CD4-positive, alpha-beta T cell treated with Interleukin-15 for 4 hours (primary cell): ENCODE measurements at regions not wholly inside any gene's neighbourhood (a gene's known extent, or its start where the extent isn't known, plus 50 kb on each side); places are given as distances from the start of the nearest gene placed in this dataset.

Source experiments
- DNase-seq: peaks from one replicate; pipeline ENCODE4 v3.0.0-alpha.2; 2020; ENCODE audit warnings: low spot score

DNA sequence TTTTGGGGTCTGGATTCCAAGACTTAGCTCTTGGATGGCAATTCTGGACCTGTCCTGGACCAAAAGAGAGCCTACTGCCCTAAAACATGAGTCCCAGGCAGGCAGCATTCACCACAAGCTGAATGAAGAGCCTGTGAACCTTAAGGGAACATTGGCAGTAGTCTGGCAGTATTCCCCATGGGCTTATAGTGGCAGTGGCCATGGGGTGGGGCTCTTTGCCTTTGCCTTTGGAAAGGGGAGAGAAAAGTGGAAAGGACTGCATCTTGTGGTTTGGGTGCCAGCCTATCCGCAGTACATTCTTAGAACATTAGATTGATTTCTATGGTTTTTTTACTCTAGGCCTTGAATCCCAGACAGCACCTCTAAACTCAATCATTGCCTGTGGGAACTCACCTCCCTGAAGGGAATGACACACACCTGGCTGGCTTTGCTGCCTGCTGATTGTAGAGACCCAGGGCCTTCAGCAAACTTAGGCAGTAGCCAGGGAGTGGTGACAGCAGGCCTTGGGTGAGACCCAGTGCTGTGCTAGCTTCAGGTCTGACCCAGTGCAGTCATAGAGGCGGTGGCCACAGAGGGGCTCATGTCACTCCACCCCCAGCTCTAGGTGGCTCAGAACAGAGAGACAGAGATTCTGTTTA lies 216.3 kb downstream of the CETN3 start:
- no peak for DNase-seq

DNA sequence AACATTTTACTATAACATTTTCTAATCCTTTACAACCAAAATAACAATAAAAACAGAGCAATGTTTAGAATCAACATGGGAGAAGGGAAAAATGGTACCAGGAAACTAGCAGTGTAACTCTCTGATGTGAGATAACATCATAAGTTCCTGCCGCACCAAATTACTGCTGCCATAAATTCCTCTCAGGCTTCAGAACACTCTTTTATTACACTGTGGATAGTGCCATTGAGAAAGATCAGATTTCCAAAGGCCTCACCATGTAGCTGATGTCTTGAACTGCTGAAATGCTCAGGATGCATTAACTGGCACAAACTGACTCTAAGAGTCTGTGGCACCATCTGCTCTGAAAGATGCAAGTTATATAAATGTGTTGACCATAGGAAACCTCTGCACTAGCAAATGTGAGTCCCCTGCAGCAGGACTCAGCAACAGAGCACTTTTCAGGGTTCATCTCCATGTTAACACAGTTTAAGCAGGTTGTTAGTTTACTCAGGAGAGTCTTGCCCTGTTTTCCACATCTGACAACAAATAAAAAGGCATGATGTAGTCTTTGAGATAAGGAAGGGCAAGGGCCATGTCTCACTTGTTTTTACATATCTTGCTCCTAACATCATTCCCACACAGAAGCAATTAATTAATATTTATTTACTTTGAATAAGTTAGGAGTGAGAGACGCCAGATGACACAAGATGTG lies 218.1 kb downstream of the CETN3 start:
- no peak for DNase-seq

GRCh38 chr5:90185897-90186468 lies 223.6 kb downstream of the CETN3 start:
- no peak for DNase-seq

DNA sequence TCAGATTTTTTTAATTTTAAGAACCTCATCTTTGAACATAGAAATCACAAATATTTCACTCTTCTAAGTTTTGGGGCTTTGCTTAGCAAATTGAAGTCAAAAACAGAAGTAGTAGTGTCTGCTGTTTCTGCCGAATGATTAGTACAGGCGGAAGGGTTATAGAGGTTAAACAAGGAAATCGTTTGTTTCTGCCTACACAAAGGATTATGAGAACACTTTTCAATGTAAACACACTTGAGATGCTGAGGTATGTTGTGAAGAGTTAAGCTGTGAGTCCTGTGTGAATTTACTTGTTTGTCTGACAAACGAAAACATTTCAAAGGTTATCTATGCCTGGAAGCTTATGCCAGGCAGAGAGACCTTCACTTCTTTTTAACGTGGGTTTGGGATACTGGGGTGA lies 224.8 kb downstream of the CETN3 start:
- no peak for DNase-seq

DNA sequence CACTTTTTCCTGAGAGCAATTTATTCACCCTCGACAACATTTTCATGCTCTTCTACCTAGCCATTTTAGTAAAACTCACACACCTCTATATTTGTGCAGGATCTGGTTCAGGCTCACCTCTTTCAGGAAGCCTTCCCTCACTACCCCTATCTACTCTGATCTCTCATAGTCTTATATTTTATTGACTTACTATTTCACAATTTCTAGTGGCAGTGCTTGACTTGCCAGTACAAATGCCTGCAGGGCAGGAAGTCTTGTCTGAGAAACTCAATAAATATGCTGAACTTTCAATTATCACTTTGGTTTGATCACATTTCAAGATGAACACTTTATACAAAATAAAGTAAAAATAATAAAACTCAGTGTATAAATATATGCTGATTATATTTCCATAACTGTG lies 226.8 kb downstream of the CETN3 start:
- no peak for DNase-seq

- DNase-seq: no peak
These were observed 235.3 kb downstream of the CETN3 start for GRCh38 chr5:90174236-90174635.

DNA sequence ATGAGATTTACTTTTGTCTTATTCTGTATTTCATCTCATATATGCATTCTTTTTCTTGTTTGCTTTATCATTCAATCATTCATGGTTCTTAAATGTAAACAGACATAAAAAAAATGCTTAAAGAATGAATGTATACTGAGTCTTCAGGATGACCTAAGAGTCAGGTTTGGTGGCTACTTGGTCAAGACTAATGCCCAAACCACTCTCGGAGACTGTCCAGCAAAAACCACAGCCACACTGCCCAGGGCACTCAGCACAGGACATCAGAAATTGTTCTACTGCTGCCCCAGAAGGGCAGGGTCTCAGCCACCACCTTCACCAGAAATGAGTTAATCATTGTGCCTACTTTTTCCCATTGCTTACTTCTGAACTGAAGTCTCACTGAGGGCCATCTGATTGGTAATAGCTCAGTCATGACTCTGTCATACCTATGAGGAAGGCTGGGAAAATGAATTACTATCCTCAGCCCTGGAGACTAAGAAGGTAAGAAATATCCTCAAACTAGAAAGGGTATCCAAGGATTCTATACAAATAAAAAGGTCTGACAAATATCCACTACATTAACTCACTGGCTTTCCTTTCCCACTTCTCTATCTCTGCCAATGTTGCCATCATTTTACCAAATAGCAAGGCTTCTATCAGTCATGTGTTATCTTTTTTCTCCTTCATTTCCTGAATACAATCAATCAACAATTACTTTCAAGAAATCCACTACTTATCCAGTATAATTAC lies 236.1 kb downstream of the CETN3 start:
- no peak for DNase-seq

- DNase-seq: no peak
These were observed 238.1 kb downstream of the CETN3 start for GRCh38 chr5:90171466-90171865.

- DNase-seq: no peak
These were observed 239.3 kb downstream of the CETN3 start for GRCh38 chr5:90170261-90170660.

DNA sequence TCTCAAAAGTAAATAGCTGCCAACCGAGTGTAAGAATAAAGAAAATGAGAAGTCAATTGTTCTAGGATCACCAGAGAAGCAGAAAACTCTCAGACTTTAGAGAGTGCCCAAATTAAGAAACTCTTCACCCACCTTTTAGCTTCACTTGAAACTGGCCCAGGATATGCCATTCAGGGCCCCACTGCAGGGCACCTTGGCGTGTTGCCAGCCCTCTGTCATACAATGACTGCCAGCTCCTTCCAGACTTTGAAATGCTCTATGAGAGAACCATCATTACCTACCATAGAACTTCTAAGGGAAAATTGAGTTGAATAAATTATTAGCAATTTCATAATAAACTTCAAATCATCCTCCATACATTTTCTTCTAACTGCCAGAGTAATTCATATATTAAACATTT lies 240.5 kb downstream of the CETN3 start:
- DNase-seq: no peak

DNA sequence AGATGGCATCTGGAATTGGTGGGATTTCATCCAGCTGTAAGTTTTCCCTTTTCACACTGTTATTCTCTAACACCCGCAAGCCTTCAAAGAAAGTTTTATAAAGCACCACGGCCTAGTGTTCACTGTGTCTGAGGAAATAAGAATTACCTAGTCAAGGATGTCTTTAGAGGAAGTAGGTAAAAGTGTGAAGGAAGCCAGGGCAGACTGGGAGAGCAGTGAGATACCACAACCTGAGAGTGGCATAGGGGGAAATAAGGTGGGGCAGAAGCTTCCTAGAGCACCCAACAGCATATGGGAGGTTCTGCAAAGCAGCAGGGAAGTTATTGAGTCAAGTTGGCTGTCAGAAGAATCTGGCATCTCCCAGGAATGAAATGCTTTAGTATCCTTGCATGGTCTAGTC lies 241.2 kb downstream of the CETN3 start:
- no peak for DNase-seq

DNA sequence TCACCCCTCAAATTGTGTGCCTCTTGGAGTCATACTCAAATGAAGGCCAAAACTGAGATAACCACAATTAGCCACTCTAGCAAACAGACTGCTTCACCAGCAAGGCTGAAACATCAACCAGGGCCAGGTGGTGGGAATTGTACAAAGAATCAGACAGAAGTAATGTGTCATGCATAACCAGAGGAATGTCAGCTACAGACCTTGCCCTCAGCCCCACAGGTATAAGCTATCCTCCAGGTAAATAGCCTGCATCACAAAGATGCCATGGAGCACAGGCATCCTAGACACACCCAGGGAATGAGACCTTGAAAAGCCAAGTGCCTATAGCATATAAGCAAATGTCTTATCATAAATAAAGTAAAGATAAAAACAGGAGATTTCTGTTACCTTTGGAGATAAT lies 242.7 kb downstream of the CETN3 start:
- no peak for DNase-seq

- no peak for DNase-seq
These were observed 247.2 kb downstream of the CETN3 start for GRCh38 chr5:90162324-90162723.

- DNase-seq: no peak
These were observed 248.1 kb downstream of the CETN3 start for GRCh38 chr5:90161414-90161813.

GRCh38 chr5:90158131-90158530 lies 251.4 kb downstream of the CETN3 start:
- no peak for DNase-seq

DNA sequence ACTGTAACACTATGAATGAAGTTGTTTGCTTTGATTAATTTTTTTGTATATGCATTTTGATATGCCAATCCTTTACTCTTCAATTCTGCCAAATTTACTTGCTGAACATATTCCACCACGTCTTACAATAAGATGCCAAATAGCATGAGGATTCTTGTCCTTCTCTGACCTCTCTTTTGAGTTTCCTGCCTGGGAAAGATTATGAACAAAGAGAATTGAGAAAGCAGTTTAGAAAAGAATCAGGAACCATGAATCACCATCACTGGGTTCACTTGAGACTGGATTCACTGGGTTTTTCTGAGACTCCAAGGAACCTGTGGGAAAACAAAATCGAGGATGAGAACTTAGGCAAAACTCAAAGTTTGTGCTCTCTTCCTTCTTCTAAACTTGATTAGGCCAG lies 256.5 kb downstream of the CETN3 start:
- no peak for DNase-seq

DNA sequence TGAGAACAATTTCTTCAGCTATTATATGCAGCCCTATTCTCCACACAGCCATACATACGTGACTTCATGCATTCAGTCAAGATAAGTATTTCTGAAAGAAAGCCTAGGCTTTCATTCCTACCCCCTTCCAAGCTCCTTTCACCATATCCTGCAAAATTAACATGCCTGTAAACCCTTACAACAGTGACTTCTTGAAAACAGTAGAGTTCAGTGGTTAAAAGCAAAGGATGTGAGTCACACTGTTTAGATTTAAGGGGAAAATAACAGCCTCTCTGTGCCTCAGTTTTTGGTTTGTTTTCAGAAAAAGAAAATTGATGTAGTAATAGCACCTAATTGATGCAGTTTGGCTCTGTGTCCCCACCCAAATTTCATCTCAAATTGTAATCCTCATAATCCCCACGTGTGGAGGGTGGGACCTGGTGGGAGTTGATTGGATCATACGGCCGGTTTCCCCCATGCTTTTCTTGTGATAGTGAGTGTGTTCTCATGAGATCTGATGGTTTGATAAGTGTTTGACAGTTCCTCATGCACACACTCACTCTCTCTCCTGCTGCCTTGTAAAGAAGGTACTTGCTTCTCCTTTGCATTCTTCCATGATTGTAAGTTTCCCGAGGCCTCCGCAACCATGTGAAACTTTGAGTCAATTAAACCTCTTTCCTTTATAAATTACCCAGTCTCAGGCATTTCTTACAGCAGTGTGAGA lies 264.8 kb downstream of the CETN3 start:
- no peak for DNase-seq

DNA sequence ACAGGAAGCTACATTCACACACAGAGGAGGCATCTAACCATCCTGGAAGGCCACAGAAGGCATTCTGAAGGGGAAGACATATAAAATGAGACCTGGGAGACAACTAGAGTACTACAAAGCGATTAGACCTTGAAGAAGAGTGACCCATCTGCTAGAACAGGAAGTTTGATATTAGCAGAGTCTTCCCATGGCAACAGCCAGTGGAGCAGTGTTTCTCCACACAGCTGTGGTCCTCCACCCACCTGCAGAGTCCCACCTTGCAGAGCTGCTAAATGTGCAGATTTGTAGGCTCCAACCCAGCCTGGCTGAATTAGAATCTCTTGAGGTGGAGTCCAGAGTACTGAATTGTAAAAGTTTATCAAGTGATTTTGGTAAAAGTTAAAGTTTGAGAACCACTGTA lies 267.0 kb downstream of the CETN3 start:
- no peak for DNase-seq

- no peak for DNase-seq
These were observed 267.6 kb downstream of the CETN3 start for GRCh38 chr5:90141984-90142383.

DNA sequence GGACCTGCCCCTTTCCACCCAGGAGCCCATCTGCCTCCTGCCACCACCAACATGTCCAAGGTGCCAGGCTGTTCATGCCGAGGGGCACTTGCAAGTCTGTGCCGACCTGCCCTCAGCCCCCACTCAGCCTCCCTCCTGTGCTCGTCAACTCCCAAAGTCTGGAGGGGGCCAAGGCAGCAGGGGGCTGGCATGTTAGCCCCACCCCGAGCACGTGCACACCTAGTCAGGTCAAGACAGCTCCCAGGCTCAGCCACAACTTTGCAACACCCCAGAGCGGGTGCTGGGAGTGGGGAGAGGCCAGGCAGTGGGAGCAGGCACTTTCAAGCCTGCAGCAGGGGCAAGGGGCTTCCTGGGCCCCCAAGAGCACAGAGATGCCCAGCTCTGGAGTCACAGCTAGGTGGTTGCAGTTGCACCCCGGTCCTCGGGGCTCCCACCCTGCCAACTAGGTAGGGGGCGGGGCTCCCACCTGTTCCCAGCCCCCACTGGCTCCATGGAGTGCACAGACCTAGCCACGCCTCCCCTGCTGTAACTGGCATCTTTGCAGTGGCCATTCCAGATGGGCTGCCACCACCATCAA lies 272.5 kb downstream of the CETN3 start:
- DNase-seq: no peak

DNA sequence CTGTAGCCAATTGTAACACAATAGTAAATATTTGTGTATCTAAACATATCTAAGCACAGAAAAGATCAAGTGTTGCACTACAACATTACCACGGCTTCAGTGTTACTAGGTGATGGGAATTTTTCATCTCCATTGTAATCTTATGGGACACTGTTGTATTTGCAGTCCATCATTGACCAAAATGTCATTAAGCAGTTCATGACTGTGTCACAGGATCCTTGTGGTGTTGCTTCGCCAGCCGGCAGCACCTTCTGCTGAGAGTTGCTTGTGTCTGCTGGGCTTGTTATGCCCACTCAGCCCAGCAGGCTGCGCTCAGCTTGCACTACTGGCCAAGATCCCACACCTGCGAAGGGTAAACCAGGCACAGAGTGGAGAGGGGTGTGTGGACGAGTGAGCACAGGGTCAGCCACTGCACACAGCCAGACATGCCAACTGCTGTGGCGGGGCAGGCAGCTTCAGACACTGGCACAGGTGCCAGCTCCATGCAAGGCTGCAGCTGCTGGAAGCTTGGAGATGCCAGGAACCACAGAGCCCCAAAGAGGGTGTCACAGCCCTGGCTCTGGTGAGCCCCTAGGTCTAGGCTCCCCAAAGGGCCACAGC lies 273.7 kb downstream of the CETN3 start:
- DNase-seq: no peak

DNA sequence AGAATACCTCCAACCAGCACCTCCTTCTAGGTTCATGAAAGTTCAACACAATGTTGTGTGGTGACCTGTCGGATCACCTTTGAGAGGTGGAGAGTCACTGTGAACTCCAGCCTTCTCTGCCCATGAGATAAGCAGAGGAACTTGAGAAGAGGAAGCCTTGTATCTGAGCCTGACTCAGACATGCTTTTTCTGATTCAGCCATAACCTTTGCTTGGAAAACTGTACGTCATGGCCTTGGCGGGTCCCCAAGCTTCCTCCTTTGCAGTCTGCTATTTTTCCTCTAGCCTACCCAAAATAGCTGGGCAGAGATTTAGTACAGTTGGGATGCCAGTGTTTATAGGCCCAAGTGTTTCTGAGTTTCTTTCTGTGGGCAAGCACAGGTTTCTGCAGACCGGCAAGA lies 274.7 kb downstream of the CETN3 start:
- no peak for DNase-seq
